Gastroesophageal sphincter (tissue), 3 donors: ENCODE measurements at regions not wholly inside any gene's neighbourhood (a gene's known extent, or its start where the extent isn't known, plus 50 kb on each side); places are given as distances from the start of the nearest gene placed in this dataset.

Source experiments
- CTCF ChIP-seq, 4 experiments: fragments of 200-600 bp in 2 of 4; fragments of 450-650 bp in 2 of 4; sonication (generic) in 1 of 4; IDR thresholded peaks; one replicate each; pipeline ENCODE4 v1.5.1; 2017 to 2019; ENCODE audit warnings: antibody characterized with exemption in 4 of 4, mild to moderate bottlenecking in 2 of 4, moderate library complexity in 2 of 4
- POLR2A ChIP-seq, 2 donors: fragments of 450-650 bp; IDR thresholded peaks; one replicate each; pipeline ENCODE4 v1.6.1; 2017; ENCODE audit warnings: antibody characterized with exemption in 2 of 2, mild to moderate bottlenecking in 2 of 2, moderate library complexity in 1 of 2
- POLR2AphosphoS5 ChIP-seq: sonication (generic); formaldehyde crosslinking; IDR thresholded peaks from one replicate; pipeline ENCODE4 v1.6.1; 2017; ENCODE audit warnings: antibody characterized with exemption

- TF ChIP-seq CTCF (IDR thresholded peaks at IDR 0.05) (no peak), POLR2A (IDR thresholded peaks at IDR 0.05) (no peak), POLR2AphosphoS5 (no peak)
Observed at GRCh38 chr3:177430653-177431052, 233.4 kb upstream of the TBL1XR1 start.
